HG03565 (cell line): ENCODE measurements at regions not wholly inside any gene's neighbourhood (a gene's known extent, or its start where the extent isn't known, plus 50 kb on each side); places are given as distances from the start of the nearest gene placed in this dataset.
"Not testable (repeated sequence)": the region's sequence is repeated elsewhere in the genome, so short reads cannot be mapped to it uniquely, and the experiment has no call there.

Source experiments
- ATAC-seq: cut with Tn5 transposase; IDR thresholded peaks from one replicate; pipeline ENCODE4 v1.9.1; 2021; ENCODE audit warnings: mild to moderate bottlenecking, moderate library complexity; ENCODE audit not compliant: unreplicated experiment

DNA sequence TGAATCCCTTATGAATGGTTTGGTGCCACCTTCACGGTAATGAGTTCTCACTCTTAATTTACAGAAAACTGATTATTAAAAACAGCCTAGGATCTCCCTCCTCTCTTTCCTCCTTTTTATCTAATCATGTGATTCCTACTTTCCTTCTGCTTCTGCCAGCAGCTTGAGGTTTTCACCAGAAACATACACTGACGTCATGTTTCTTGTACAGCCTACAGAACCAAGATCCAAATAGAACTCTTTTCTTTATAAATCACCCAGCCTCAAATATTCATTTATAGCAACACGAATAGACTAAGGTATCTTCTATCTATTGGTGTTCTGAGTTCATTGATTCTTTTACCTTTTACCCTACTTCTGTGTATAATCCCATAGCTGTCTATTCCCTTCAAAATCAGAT is 388.9 kb upstream of the CDH10 start:
- ATAC-seq = no peak

DNA sequence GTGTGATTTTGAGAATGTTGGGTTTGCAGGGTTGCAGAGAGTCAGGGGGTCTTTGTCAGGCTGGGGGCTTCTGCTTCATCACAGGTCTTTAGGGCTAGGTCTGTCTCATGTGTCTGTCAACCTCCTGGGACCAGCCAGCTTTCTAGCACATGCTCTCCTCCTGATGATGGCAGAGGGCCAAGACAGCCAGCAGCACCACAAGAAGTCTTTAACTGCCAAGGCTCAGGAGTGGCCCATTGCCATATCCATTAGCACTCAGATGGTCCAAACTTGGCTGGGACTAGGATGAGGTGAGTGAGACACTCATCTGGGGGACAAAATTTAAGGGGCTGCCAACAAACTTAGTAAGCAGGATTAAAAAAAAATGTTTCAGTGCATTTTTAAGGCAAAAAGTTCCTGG is 384.2 kb upstream of the CDH10 start:
- no peak for ATAC-seq

DNA sequence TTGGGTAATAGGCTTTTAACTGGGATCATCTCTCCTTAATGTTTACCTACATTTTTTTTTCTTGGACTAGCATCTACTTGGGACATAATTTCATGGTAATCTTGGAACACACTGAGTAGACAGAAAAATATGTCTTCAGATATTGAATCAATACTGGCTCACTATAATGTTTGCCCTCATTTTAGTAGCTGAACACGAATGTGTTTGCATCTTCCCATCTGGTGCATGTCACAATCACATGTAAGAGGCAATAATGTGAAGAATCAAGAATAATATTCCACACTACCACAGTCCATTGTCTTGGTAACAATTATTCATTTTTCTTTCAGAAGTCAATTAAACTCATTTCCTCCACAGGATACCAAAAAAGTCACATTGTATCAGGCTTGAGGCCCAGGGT is 382.7 kb upstream of the CDH10 start:
- ATAC-seq = no peak

DNA sequence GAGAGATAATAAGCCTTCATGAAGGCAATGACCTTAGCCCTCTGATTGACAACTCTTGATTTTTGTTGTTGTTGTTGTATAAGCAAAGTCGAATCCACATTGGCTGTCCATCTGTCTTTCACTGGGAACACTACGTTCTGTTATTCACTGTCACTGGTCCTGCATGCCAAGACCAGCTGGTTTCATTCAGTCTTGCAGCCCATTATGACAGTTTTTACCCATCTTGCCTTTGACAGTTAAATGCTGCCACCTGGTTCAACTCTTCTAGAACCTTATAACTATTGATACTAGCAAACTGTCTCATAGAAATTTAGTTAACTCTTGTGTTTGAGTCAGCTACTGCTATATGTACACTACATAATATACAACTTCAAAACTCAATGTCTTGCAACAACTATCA is 382.3 kb upstream of the CDH10 start:
- no peak for ATAC-seq

DNA sequence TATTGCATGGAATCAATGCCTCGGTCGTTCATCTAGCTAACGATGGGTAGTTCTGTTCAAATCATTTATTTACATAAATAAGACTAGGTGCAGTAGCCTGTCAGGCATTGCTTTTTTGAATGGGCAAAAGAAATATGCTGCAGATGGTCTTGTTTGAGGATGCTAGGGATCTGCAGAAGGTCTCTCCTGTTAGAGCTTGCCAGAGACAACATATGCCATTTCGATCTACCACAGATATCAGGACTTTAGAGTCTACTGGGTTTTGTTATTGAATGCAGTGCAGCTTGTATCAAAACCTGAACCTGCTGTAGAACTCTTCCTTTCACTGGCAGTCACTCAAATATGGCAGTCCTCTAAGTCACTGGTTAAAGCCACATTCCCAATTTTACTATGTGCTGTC is 381.1 kb upstream of the CDH10 start:
- ATAC-seq = no peak

DNA sequence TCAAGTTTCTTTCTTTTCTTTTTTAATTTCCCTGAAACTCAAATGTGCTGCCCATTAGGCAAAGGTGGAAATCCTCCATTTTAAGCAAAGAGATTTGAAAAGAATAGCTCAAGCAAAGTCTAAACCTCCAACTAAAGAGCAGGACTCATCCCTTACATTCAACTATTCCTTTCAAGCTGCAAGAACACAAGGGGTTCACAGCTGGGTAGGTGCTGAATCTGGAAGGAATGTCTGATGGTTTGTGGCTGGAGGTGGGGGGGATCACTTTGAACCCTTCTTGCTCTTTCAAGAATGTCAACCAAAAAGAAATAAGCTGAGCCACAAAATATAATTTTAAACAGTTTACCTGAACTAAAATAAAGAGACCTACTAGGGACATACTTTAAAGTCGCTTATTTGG is 375.7 kb upstream of the CDH10 start:
- ATAC-seq = no peak

DNA sequence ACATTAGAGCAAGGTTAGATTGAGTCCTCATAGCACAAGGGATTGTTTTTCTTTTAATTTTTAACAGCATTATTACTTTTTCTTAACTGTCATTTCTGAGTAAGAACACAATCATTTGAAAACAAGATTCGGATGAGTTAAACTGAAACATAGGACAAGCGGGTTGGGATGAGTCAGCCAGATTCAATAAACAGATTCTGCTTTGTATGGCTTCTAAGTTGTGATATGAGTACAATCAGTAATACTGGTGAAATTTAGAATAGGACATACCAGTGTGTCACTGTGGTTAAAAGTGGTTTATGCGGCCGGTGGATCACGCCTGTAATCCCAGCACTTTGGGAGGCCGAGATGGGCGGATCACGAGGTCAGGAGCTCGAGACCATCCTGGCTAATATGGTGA is 364.3 kb upstream of the CDH10 start:
- ATAC-seq = no peak

DNA sequence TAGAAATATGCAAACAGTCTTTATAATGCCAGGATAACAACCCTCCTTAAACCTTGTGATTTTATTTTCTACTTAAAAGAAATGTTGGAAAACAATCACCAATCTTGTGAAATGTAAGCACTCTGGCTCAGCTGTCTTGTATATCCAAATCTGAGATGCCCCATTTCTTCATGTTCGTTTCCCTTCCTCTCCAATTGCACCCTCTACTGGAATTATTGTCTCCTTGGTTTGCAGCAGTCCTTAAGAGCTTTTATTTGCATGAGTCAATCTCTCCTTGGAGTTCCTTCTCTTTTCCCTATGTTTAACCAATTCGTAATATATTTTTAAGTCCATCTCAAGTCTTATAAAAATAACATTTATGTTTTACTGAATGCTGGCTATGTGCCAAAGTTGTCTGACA is 362.0 kb upstream of the CDH10 start:
- ATAC-seq = no peak

DNA sequence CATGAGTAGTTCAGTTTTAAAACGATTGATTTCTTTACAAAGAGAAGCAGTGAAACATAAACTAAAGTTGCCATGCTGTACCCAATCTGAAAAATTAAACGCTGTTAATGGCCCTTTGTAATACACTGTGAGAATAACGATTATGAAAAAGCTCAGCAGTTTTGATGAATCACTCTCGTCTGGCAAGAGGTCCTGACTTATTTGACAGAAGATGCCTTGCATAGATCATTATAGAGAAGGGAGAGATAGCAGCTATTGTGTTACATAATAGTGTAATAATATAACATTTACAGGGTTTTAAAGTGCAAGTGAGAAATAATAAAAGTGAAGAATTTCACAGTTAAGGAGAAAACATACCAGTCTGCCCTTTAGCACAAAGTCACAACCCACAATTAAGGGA is 361.5 kb upstream of the CDH10 start:
- no peak for ATAC-seq

DNA sequence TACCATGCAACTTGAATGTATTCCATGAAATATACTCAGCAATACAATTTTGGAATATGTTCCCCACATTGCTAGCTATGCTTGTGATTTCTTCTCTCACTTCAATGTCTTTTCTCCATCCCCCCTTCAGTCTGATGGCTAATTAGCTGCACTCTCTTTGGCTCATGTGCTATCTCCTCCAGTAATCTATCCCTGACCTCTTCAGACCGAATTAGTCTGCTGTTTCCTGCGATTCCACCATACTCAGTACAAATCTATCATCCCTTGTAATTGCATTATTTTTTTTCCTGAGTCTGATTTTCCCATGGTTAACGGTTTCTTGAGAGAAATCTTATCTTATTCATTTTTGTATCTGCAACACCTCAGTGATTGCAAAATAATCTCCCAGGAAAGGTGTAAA is 360.7 kb upstream of the CDH10 start:
- ATAC-seq = no peak

DNA sequence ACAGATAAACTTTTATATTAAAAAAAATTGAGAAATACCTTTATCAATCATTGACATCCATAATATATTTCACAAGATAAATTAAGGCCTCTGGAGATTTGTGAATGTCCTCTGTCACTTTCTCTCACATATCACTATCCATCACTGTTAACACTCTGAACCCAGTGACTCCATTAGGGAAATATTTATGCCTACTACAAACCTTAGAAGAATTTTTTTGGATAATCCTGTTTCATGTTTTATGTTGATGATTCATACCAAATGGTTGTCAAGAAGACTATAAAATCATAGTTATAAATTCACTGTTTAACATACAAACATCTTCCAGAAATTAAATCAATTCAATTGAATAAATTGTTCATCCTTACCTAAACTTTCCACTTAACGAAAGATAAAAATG is 357.6 kb upstream of the CDH10 start:
- no peak for ATAC-seq

DNA sequence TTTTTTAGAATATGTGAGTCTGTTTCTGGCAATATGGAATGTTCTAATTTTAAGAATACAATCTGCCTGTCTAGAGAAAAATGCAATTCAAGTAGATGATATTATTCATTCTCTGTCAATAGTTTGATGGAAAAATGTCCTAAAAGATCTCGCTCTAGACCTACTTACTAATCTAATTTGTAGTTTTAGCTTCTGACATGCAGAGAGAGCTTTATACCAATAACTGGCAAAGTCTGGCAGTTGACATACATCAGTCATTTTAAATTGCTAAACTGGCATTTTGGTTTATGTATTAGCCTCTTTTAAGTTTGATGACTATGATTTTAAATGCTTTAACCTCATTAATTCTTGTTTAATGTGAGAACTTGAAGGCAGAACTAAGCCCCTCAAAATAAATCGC is 355.0 kb upstream of the CDH10 start:
- ATAC-seq = no peak

DNA sequence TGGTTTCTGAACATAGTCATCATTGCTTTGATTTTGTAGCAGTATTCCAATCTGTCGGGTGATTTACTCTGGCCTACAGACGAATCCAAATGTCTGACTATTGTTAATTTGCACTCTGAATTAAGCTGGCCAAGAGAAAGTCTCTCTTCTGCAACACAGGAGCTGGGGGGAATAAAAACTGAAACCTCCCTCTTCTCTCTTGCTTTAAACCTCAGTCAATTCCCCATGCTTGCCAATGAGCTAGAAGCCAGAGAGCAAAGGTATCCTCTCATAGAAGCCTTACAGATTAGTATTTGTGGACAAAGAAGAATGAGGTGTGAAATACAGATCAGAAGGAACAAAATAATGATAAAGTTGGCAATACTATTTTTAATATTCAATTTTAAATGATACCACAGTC is 353.9 kb upstream of the CDH10 start:
- ATAC-seq = no peak

DNA sequence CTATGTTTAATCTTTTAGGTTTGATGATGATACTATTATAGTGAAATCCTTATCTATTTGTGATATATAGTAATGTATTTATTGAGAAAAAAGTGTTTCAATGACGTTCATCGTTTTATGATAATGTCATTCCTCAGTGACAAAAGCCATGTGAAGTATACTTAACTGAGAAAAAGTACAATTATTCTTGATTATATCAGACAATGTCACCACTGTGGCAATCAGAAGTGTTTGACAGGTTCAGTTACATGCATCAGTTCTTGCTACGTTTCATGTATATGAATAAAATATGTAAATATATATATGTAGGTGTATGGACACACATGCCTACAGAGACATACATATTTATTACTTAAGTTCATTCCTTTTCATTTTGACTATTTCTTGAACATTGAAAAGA is 341.5 kb upstream of the CDH10 start:
- ATAC-seq = no peak

DNA sequence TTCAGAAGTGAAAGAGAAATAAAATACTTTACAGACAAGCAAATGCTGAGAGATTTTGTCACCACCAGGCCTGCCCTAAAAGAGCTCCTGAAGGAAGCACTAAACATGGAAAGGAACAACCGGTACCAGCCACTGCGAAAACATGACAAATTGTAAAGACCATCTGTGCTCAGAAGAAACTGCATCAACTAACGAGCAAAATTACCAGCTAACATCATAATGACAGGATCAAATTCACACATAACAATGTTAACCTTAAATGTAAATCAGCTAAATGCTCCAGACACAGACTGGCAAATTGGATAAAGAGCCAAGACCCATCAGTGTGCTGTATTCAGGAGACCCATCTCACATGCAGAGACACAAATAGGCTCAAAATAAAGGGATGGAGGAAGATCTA is 333.8 kb upstream of the CDH10 start:
- ATAC-seq = not testable (repeated sequence)

DNA sequence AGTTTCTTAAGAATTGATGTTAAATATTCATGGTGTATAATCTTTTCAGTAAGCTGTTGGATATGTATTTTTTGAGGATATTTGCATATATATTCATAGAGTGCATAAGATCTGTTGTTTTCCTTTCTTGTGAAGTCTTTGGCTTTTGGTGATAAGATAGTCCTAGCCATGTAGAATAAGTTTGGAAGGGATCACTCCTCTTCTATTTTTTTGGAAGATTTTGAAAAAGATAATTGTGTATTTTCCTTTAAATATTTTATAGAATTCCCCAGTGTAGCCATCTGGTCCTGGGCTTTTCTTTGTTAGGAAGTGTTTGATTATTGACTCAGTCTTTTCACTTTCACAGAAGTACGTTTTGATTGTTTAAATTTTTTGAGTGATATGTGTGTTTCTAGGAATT is 318.8 kb upstream of the CDH10 start:
- no peak for ATAC-seq

DNA sequence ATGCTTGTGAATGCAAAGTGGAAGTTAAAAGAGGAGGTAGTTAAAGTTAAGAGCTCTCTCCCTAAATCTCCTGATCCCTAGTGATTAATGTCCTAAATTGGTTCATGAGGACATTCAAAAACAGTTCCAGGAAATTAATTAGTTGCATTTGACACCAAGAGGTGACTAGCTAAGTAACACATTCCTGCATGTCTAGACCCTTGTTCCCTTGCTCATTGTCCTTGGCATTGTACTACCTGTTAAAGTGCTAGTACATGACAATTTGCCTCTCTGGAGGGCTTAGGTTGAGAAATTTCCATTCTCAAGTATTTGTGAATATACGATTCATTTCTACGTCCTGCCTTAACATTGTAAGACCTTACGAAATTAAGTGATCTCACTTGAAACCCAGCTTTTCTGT is 278.6 kb upstream of the CDH10 start:
- ATAC-seq = no peak

DNA sequence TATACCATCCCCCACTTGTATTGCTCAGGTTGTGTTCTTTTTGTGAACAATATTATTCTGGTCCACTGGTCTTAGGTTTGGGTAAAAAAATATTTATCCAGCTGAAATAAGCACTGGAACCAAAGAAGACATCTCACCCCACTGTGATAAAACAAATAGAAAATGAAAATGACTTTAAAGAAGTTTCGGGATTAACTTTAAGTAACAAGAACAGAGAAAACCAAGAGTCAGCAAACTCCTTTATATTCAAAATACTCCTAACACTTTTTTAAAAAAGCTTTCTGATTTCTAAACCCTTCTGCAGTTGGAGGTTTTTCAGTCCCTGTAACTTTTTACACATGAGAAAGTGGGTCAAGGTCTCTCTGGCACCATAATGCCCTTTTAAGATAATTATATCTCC is 273.9 kb upstream of the CDH10 start:
- ATAC-seq = no peak

DNA sequence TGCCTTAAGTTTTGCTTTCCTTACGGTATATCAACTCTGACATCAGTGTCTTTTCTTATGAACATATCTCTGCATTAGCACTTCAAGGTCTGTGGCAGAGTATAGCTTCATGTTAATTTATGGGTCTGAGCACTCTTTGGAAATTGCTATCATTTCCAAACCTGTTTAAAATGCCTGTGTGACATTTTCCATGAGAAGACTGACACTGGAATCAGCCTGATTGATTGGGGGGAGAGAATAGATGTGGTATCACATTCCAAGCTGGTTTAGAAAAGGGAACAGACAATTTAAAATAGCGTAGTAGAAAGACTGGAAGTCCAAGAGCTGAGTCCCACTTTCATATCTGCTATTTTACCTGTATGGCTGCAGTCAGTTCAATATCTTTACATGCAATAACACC is 272.1 kb upstream of the CDH10 start:
- no peak for ATAC-seq

DNA sequence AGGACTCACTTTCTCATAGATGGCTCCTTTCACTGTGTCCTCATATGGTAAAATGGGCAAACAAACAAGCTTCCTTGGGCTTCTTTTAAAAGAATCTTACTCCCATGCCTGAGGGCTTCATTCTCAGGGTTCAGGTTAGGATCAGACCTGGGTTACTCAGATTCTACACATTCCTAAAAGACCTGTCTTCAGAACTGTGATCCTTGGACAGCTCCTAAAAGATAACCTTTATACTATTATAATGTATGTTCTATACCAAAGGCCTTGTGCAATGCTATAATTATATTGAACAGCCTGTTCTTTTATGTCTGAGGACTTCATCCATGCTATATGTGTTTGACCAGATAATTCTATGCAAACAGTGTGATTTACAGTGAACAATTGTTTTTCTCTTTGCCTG is 264.4 kb upstream of the CDH10 start:
- ATAC-seq = no peak

DNA sequence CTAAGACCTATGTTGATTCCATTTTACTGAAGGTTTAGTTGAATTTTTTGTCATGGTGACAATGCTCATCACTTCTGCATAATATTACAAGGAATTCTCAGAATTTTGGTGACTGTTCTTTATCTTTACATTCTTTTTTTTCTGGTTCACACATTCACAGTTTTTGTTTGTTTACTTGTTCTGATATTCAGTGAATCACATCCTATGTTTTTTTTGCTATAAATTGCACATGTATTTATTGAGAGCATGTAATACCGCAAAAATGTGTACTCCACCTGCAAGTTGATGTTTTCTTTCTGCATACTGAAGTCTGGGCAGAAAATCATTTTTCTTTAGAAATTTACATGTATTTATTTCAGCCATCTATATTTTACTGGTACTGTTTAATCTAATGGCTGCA is 261.9 kb upstream of the CDH10 start:
- ATAC-seq = no peak

DNA sequence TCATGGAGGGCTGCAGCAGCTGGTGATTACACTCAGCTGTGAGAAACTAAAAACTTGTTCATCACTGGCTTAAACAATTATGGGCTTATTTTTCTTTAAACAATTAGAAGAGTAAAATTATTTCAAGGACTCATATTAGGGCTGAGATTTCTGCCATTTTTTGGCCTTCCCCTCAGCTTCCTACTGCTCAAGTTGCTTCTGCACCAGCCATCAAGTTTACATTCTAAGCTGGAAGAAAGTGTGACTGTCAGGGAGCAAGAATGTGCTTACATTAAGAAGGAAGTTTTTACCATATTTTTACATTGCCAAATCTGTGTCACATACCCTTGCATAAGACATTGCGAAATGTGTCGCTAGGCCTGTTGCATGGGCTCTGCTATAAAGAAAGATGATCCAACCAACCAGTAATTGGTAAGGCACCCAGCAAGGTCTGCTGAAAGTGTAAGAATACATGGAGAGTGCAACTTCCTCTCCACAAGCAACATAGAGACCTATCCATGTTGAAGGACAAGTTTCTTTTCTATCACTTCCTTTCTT is 260.3 kb upstream of the CDH10 start:
- no peak for ATAC-seq

DNA sequence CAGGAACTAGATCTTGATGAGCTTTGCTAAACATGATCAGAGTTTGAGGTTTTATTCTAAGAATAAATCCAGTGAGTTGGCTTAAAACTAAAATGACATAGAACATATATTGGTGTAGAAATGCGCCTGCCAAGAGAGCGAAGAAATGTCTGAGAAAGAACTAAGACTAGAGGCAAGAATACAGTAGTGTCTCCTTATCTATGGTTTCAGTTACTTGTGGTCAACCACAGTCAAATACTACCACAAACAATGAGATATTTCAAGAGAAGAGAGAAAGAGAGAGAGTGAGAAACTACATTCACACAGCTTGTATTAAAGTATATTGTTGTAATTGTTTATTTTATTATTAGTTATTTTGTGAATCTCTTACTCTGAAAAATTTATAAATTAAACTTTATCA is 254.4 kb upstream of the CDH10 start:
- no peak for ATAC-seq

DNA sequence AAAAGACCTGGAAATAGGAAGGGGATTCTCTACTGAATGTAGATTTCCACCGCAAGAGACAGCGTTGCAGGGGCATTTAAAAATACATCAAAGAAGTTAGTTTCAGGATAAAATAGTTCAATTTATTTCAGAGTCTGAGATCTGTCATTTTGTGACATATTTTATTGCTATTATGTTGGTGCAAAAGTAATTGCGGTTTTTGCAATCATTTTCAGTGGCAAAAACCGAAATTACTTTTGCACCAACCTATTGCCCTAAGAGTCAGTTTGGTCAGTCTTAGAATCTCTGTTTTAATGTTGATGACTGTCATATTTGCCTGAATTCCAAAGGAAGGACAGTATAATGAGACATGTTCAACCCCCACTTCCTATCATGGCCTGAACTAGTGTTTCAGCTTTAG is 219.5 kb upstream of the CDH10 start:
- ATAC-seq = no peak
